Fibroblast of skin of left biceps (primary cell): ENCODE measurements at regions not wholly inside any gene's neighbourhood (a gene's known extent, or its start where the extent isn't known, plus 50 kb on each side); places are given as distances from the start of the nearest gene placed in this dataset.
"Not testable (repeated sequence)": the region's sequence is repeated elsewhere in the genome, so short reads cannot be mapped to it uniquely, and the experiment has no call there.

Experiments used
- DNase-seq, 2 experiments: peaks; one replicate each; pipeline ENCODE4 v3.0.0-alpha.2; 2013; ENCODE audit warnings: low read depth in 2 of 2

DNA sequence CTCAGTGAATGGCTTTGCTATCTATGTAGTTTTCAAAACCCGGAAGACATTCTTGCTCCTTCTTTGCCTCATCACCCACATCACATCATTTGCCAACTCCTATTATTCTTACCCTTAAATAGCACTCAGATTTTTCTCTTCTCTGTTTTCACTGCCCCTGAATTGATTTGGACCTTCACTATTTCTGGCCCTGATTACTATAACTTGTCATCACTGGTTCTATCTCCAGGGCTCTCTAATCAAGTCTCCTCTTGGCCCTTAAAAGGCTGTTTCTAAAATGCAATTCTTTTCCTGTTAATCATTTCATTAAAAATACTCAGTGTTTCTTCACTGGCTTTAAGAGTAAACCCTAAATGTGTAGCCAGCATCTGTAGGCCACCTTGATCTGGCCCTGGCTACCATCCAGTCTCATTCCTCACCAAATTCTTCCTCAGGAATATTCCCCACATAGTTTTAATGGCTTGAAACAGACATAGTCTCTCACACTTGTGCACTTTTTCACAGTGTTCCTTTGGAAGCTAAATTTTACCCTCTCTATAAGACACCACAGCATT is 437.1 kb upstream of the CBLB start:
- DNase-seq: peak; percentile 80 to 83

DNA sequence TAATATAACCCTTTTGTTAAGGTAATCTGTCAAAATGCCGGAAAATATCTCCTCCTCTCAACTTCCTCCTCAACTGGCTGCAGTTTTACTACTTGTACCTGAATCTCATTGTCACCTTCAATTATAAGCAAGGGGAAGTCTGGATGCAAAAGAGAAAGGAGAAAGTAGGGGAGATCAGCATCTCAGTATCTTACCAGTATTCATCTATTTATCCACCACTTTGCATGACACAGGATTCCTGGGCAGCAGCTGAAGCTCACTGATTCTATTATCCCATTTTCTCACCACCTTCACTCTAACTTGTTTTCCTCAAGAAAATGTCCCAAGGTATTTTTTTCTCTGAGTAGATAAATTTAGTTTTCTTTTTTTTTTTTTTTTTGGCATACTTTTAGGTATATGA is 440.5 kb upstream of the CBLB start:
- DNase-seq: no peak

DNA sequence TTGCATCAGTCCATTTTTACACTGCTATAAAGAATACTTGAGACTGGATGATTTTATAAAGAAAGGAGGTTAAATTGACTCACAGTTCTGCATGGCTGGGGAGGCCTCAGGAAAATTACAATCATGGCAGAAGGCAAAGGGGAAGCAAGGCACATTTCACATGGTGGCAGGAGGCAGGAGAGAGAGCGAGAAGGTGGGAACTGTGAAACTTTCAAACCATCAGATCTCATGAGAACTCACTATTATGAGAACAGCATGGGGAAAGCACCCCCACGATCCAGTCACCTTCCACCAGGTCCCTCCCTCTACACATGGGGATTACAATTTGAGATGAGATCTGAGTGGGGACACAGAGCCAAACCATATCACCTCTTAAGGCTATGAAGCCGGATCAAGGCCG is 441.0 kb upstream of the CBLB start:
- DNase-seq: not testable (repeated sequence)

DNA sequence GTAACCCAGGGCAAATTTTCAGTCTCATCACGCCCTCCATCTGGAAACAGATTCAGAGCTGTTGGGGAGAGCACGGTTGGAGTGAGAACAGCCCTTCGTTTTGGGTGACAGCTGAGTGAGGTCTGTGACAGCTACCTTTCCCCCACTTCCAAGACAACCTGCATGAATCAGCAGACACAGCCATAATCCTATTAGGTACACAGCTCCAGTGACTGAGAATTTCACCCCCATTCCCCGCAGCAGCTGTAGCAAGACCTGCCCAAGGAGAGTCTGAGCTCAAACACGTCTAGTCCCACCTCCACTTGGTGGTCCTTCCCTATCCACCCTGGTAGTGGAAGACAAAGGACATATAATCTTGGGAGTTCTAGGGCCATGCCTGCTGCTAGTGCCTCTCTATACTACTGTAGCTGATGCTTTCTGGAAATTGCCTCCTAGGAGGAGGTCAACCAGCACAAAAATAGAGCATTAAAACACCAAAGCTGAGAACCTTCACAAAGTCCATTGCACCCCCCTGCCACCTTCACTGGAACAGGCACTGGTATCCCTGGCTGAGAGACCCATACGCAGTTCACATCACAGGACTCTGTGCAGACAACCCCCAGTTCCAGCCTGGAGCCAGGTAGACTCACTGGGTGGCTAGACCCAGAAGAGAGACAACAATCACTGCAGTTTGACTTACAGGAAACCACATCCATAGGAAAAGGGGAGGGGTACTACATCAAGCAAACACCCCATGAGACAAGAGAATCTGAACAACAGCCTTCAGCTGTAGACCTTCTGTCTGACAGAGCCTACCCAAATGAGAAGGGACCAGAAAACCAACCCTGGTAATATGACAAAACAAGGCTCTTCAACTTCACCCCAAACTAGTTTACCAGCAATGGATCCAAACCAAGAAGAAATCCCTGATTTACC is 448.6 kb upstream of the CBLB start:
- no peak for DNase-seq

DNA sequence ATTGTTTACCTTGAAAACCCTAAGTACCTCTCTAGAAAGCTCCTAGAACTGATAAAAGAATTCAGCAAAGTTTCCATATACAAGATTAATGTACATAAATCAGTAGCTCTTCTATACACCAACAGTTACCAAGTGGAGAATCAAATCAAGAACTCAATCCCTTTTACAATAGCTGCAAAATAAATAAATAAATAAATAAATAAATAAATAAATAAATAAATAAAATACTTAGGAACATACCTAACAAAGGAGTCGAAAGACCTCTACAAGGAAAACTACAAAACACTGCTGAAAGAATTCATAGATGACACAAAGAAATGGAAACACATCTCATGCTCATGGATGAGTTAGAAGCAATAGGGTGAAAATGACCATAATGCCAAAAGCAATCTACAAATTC is 452.6 kb upstream of the CBLB start:
- not testable (repeated sequence) for DNase-seq

DNA sequence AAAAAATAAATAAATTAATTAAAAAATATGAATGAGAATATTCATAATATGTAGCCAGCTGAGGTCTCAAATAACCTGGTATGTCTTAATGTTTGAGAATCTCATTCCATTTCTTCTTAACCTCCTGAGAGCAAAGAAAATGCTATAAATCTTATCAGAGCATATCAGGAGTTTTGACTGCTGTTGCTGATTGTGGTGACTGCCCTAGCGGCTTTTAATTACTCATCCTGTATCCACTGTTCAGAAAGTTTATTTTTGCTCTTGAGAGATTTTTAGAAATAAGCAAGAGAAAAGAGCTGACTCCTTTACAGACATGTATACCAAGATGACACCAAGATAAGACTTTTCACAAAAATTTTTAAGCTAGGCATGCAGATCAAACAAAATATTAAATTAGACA is 454.8 kb upstream of the CBLB start:
- DNase-seq: no peak

DNA sequence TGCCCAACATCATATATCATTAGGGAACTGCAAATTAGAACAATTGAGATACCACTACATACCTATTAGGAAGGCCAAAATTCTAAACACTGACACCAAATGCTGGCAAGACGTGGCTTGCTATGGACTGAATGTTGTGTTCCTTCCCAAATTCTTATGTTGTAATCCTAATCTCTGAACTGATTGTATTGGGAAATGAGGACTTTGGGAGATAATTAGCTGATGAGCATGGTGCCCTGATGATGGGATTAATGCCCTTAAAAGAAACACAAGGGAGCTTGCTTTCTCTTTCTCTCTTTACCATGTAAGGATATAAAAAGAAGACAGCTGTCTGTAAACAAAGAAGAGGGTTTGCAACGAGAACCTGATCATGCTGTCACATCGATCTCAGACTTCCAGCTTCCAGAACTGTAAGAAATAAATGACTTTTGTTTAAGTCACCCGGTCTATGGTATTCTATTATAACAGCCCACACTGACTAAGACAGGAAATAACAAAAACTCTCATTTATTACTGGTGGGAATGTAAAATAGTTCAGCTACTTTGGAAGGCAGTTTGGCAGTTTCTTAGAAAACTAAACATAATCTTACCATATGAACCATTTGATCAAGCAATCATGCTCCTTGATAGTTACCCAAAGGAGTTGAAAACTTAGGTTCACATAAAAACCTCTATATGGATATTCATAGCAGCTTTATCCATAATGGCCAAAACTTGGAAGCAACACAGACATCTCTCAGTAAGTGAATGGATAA is 458.3 kb upstream of the CBLB start:
- no peak for DNase-seq

DNA sequence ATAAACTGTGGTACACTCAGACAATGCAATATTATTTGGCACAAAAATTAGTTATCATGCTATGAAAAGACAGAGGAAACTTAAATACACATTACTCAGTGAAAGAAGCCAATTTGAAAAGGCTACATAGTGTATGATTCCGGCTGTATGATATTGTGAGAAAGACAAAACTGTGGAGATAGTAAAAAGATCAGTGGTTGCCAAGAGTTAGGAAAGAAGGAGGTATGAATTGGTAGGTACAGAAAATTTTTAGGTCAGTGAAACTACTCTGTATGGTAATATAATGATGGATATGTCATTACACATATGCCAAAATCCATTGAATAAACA is 458.8 kb upstream of the CBLB start:
- DNase-seq: no peak

DNA sequence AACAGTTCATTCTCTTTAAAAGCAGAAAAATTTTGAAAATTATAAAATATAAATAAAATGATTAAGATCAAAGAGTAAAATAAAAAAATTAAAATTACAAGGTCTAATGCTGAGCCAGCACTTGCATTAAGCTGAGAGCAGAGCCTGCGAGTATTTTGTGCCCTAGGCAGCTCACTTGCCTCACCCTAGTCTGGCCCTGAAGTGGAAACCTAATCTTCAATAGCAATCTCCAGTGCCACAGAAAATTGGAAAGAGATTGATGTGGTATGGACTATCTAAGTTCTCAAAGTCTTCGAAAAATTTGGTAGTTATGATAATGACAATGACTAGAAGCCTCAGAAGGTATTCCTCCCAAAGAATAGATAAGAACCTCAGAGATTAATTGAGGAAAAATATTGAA is 459.4 kb upstream of the CBLB start:
- DNase-seq: no peak

DNA sequence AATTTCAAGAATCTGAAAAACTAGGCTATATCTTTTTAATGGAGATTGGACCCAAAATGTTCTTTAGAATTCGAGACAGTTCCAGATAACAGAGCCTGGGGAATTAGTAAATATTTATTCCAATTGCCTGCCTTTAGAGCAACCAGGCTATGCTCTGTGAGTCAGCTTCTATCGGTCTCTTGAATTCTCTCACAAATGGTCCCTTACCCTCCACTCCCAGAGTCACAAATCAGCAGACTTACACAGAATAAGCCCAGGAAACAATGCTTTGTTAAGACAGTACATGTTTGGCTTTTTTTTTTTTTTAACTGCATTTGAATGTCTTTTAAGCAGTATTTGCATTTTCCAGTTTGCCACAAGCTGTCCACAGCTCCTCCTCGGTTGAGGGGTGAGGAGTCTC is 460.7 kb upstream of the CBLB start:
- DNase-seq: no peak

DNA sequence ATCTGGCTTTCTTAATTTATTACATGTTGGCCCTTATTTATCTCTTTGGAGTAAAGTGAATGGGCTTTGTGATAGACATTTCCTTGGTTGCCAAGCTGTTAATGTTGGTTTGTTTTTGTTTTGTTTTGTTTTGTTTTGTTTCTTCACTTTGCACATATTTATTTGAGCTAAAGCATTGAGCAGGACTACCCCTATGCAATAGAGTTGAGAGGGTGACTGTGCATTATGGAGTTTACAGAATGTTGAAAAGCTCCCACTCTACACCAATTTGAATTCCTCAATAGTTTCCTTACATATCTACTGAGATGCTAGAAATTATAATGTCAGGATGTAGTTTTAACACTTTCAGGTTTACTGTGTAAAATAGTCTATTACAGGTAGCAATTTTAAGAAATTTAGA is 462.8 kb upstream of the CBLB start:
- no peak for DNase-seq

DNA sequence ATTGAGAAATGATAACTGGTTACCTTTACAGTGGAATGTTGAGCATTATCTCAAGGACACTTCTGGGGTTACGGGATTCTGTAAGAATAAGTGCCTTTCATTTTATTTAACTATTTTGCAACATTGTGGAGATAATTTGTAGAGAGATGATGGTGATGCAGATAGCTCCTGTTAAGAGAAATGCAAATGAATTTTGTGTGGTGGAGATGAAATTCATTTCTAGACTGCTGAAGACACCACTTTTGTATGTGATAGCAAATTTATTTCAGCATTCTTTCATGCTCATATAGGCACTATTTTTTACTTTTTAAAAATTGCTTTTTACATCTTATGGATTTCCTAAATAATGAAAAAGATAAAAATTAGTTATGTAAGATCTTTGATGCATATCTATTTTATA is 463.3 kb upstream of the CBLB start:
- DNase-seq: no peak

DNA sequence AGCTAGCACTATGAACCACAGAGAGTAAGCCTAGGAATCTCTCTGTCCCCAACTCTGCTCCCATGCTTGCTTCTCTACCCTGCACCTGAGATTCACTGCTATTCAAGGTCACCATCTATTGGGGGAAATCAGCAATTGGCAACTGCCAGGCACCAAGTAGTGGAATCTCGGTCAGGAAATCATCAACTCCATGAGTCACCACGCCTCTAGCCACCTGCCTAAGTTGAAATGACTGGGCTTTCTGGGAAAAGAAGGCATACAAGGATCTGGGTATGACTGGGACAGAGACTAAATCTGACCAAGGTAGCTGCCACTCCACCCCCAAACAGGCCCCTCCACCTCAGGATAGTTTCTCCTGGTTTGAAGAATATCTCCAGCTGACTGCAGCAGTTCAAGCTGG is 464.1 kb upstream of the CBLB start:
- no peak for DNase-seq

DNA sequence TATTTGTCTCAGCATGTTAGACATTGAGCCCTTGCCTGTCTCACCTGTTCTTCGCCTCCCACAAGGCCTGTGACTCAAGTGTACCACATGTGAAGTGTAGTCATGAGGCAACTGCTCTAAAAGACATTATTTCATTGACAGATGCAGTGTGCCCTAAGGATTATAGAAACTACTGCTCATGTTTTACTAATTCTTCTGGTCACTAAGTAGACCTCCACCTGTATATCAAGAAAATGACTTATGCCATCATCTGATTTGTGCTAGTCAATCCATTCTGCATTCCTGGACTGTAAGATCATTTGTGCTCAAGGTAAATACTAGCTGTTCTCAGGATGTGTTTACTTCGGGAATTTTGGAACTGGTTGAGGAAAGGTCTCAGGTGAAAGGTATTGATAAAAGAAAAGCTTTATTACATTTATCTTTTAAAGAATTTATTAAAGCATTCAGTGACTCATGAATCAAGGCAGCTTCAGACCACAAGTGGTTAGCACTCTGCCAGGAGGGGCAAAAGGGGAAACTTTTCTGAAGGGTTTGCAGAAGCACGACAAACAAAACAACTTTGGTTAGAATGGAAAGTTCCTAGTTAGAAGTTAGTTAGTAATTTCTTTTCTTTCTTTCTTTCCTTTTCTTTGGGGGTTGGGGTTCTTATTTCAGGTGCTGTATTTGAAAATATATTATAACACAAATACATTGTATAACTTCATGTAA is 465.3 kb upstream of the CBLB start:
- DNase-seq: no peak

DNA sequence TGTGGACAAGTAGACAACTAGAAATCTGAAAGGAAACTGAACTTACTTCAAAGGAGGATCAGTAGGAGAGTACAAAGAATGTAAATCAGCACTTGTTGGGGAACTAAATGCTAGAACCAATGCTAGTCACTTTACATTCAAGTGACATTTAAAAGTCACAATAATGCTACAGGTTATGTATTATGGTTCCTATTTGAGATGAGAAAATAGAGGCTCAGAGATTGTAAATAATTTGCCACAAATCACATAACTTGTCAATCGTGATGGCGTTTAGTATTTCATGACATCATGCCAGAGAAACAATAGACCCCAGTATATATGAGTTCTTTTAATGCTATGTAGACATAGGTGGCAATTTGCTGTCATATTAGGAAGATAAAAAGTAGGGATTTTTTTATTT is 467.8 kb upstream of the CBLB start:
- DNase-seq: no peak

DNA sequence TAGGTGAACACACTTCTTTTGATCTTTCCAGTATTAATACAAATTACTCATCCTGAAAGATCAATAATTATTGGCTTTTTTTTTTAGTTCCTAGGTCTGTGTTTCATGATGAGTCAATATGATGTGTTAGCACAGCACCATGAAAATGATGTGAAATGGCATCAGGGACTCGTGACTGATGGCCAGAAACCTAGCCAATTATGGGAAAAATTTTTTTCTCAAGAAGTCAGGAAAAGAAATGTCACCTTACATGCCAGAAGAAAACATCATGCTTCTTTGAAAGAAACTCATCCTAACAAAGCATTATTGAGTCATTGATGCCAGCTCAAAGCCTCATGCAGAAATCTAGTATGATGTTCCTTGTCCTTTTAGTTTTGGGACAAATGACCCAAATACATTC is 468.3 kb upstream of the CBLB start:
- DNase-seq: no peak

DNA sequence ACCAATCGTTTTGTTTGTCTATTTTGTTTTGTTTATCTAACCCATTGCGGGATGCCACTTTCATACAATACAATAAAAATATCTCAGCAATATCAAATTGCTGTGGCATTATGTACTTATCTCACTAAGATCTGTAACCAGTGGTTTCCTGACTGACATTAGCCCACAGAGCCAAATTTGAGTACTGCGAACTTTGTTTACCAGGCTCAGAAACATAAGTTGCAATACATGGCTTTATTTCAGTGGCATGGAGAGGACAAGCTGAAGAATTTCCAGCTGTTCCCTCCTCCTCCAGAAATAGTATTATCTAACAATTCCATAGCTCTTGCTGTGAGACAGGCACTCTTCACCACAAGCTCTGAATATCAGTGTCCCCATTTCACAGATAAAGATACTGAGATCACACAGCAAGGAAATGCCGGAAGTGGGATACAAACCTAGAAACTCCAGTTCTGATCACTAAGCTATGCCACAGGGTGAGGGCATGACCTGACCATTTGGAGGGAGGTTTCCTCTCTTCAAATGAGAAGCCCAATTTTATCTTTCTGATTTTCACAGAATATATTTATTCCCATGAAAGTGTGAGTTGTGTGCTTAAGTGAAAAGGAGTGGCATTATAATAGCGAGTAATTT is 469.9 kb upstream of the CBLB start:
- no peak for DNase-seq

DNA sequence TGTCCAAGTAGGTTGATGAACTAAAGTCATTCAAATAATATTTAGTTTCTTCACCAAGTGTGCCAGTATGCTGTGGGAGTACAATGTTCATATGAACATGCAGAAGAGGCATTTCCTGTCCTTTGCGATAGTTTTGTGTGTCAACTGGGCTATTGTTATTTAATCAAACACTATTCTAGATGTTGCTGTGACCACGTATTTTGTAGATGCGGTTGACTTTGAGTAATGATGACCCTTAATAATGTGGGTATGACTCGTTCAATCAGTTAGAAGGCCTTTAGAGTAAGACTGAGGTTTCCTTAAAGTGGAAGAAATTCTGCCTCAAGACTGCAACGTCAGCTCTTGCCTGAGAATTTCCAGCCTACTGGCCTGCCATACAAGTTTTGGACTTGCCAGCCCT is 470.7 kb upstream of the CBLB start:
- DNase-seq: no peak

DNA sequence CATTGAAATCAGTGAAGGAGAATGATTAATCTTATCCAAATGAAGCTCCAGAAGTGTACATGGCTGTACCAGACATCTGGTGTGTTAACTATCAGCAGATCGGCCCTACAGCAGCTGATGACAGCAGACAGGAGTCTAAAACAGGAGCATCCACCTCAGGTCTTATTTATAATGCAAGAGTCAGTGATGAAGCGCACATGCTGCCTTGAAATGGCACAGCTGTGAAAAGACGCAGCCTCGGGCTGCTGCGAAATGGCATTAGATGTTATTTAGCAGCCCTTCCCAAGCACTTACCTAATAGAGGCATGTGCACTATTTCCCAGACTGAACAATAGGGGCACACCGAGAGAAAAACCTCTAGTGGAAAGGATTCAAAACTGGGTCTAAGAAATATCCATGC is 472.3 kb upstream of the CBLB start:
- peak in 1 of 2 experiments; percentile 13 for DNase-seq

DNA sequence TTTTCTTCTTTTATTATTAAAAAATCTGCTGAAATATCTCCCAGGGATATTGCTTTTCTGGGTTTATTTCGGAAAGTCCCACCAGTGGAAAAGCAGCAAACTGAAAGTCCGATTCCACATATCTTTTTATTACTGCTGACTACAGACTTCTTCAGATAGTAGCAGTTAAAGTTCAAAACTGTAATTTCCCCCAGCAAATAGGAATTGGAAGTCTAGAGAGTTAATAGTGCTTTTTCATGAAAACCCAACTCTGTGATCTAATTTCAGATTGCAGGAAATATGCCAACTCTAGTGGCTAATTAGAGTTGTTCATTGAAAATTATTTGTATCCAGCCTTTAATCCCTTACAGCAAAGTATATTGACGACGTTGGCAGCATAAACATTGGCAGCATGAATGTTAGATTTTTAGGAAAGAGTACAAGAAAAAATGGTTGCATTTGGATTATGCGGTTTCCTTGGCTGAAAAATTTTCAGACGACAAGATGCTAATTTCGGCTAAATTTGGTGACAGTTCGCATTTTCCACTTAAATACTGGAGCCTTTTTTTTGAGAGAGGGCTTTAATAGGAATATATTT is 472.9 kb upstream of the CBLB start:
- DNase-seq: no peak

DNA sequence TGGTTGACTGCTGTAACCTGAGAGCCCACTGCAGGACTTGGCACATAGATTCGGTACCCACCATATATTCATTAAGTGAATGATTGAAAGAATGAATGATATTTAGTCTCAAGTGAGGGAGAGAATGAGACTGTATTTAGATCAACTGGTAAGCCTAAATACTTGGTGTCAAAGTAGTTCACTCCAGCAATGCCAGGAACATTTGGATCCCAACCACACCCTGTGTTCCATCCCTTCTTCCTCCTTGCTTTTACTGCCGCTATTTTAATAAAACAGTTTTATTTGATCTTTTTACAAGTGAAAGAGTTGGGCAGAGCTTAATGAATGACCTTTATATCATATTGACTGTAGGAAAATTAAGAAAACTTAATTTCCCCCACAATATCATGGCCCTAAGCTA is 473.6 kb upstream of the CBLB start:
- no peak for DNase-seq

DNA sequence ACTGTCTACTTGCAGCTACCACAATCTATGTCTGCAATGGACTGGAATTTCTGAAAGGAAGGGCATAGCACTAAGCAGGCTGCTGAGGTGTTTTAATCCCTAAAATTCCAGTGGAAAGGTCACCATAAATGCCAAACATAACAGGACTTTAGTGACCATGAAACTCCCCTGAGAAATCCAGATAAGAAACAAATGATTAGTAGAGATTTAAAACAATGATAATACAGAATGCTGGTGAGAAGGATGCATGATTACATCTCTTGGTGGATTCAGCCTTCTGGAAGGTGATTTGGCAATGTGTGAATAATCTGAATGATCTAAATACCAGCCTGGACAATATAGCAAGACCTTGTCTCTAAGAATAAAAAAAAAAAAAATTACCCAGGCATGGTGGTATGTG is 475.0 kb upstream of the CBLB start:
- no peak for DNase-seq
